Keratinocyte (primary cell): ENCODE measurements at regions not wholly inside any gene's neighbourhood (a gene's known extent, or its start where the extent isn't known, plus 50 kb on each side); places are given as distances from the start of the nearest gene placed in this dataset.

Source experiments
- DNase-seq: peaks from one replicate; pipeline ENCODE4 v3.0.0-alpha.2; 2011; ENCODE audit warnings: low read depth, missing footprints, low spot score
- FAIRE-seq: peaks from 2 replicates; lab custom pipeline; 2011; peaks lifted over from hg19 to GRCh38; lab: Jason Lieb, UNC
- H2AFZ ChIP-seq: 2 replicates; pipeline ENCODE4 v1.6.0; 2012; ENCODE audit warnings: low read length, control low read depth, inconsistent platforms; ENCODE audit not compliant: control insufficient read depth
- H3K27ac ChIP-seq: 2 replicates; pipeline ENCODE4 v1.5.1; 2011; ENCODE audit warnings: low read length; ENCODE audit not compliant: control insufficient read depth, insufficient read depth
- H3K27me3 ChIP-seq: 3 replicates; pipeline ENCODE4 v1.6.0; 2011; ENCODE audit warnings: low read length; ENCODE audit not compliant: control insufficient read depth, insufficient read depth; ENCODE audit errors: extremely low read depth
- H3K36me3 ChIP-seq, 2 experiments: 2 replicates in 1 of 2; 3 replicates in 1 of 2; pipeline ENCODE4 v1.5.1; 2011; ENCODE audit warnings: low read length in 2 of 2, mild to moderate bottlenecking in 1 of 2; ENCODE audit not compliant: control insufficient read depth in 2 of 2, insufficient read depth in 2 of 2; ENCODE audit errors: extremely low read depth in 1 of 2
- H3K4me1 ChIP-seq: 3 replicates; pipeline ENCODE4 v1.5.1; 2011; ENCODE audit warnings: low read length; ENCODE audit not compliant: control insufficient read depth, insufficient read depth; ENCODE audit errors: extremely low read depth
- H3K4me2 ChIP-seq: 3 replicates; pipeline ENCODE4 v1.6.0; 2011; ENCODE audit warnings: low read depth, low read length; ENCODE audit not compliant: control insufficient read depth, insufficient read depth; ENCODE audit errors: extremely low read depth
- H3K4me3 ChIP-seq, 3 experiments: fragments of 200-600 bp in 1 of 3; sonication (generic) in 1 of 3; 2 replicates in 2 of 3; 3 replicates in 1 of 3; pipeline ENCODE4 v1.5.1; 2011 to 2016; ENCODE audit warnings: low read length in 3 of 3, mild to moderate bottlenecking in 3 of 3, control low read depth in 2 of 3, inconsistent platforms in 1 of 3, low read depth in 1 of 3, mixed read lengths in 1 of 3, mixed run types in 1 of 3, moderate library complexity in 1 of 3; ENCODE audit not compliant: control insufficient read depth in 2 of 3, insufficient read depth in 2 of 3; ENCODE audit errors: extremely low read depth in 1 of 3
- H3K79me2 ChIP-seq: 2 replicates; pipeline ENCODE4 v1.6.0; 2012; ENCODE audit warnings: low read length; ENCODE audit not compliant: control insufficient read depth, insufficient read depth
- H3K9ac ChIP-seq: 3 replicates; pipeline ENCODE4 v1.6.0; 2011; ENCODE audit warnings: low read length; ENCODE audit not compliant: control insufficient read depth, insufficient read depth; ENCODE audit errors: extremely low read depth
- H3K9me1 ChIP-seq: 3 replicates; pipeline ENCODE4 v1.6.0; 2011; ENCODE audit warnings: low read length; ENCODE audit not compliant: control insufficient read depth, insufficient read depth; ENCODE audit errors: extremely low read depth
- H3K9me3 ChIP-seq: 2 replicates; pipeline ENCODE4 v1.5.1; 2012; ENCODE audit warnings: low read depth, low read length; ENCODE audit not compliant: control insufficient read depth
- H4K20me1 ChIP-seq: 3 replicates; pipeline ENCODE4 v1.6.0; 2011; ENCODE audit warnings: low read length; ENCODE audit not compliant: control insufficient read depth, insufficient read depth; ENCODE audit errors: extremely low read depth
- CTCF ChIP-seq, 3 experiments: IDR thresholded peaks in 1 of 3; conservative IDR thresholded peaks in 1 of 3; optimal IDR thresholded peaks in 1 of 3; 2 replicates in 2 of 3; 3 replicates in 1 of 3; pipeline versions ENCODE3 to v1.5.1; 2011; ENCODE audit warnings: low read length in 3 of 3, mild to moderate bottlenecking in 3 of 3, moderate library complexity in 2 of 3, control low read depth in 1 of 3, inconsistent platforms in 1 of 3; ENCODE audit not compliant: insufficient read depth in 2 of 3; ENCODE audit errors: extremely low read depth in 1 of 3
- EZH2 ChIP-seq: IDR thresholded peaks from one replicate; pipeline ENCODE4 v1.6.1; 2012; ENCODE audit warnings: inconsistent platforms, mild to moderate bottlenecking, low read length, moderate library complexity
- dilution Hi-C: fragments of 300-500 bp; cut with MboI; formaldehyde crosslinking; loops from one replicate; pipeline ENCODE4 v1.7.0; 2020; ENCODE audit warnings: low sequenced_read_pairs; ENCODE audit not compliant: extremely low pct_ligation_motif_present

DNA sequence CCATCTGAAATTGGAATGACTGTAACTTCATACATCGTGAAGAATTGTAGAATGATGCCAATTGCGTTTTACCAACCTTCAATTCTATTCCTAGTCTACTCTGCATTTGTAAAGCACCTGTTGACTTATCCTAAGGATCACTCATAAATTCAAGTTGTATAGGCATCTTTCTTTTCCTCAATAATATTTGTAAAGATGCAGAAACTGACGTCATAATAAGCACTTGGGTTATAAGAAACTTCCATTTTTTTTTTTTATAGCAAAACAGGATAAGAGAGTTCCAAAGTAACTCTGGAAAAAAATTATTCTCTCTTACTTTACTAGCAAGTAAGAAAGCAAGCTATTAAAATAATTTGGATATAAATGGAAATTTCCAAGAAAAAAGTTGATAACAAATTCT is 1377.4 kb upstream of the ACVR2A start:
- FAIRE-seq: no peak
- dilution Hi-C loops: no loop called here

GRCh38 chr2:146465460-146465859 is 1379.4 kb upstream of the ACVR2A start:
- H3K9me1 ChIP-seq: no peaks in the 10 kb centered on the region
- no peak overlapping the region for H3K4me3 ChIP-seq
- H3K4me2 ChIP-seq: no peak overlapping the region
- no peaks in the 10 kb centered on the region for H3K27me3 ChIP-seq
- TF ChIP-seq EZH2 (no peak), CTCF (optimal IDR thresholded peaks at IDR 0.05 in 1 of 3, IDR thresholded peaks at IDR 0.05 in 1 of 3, conservative IDR thresholded peaks at IDR 0.05 in 1 of 3; ENCODE audit: extremely low read depth in 1 of 3, insufficient read depth in 2 of 3, low read length in 3 of 3) (no peak)
- H3K27ac ChIP-seq: no peak overlapping the region
- DNase-seq (no peak), FAIRE-seq (no peak)
- dilution Hi-C loops: no loop called here
- H3K79me2 ChIP-seq: no peaks in the 10 kb centered on the region
- H2AFZ ChIP-seq: no peak overlapping the region
- H3K9ac ChIP-seq: no peak overlapping the region
- no peaks in the 10 kb centered on the region for H3K36me3 ChIP-seq
- H3K4me1 ChIP-seq: no peaks in the 10 kb centered on the region
- no peaks in the 10 kb centered on the region for H3K9me3 ChIP-seq
- H4K20me1 ChIP-seq: no peaks in the 10 kb centered on the region

More for the DNA sequence above, 1377.4 kb upstream of the ACVR2A start:
- Histone ChIP-seq H3K9me3 (no peaks in the 10 kb centered on the region), H3K9ac (no peak overlapping the region), H3K9me1 (no peaks in the 10 kb centered on the region), H3K4me1 (no peaks in the 10 kb centered on the region), H3K4me3 (no peak overlapping the region), H3K27ac (no peak overlapping the region), H3K79me2 (no peaks in the 10 kb centered on the region), H4K20me1 (no peaks in the 10 kb centered on the region), H3K27me3 (no peaks in the 10 kb centered on the region), H2AFZ (no peak overlapping the region), H3K4me2 (no peak overlapping the region), H3K36me3 (no peaks in the 10 kb centered on the region)
- DNase-seq: no peak
- TF ChIP-seq EZH2: no peak
- TF ChIP-seq CTCF (optimal IDR thresholded peaks at IDR 0.05 in 1 of 3, IDR thresholded peaks at IDR 0.05 in 1 of 3, conservative IDR thresholded peaks at IDR 0.05 in 1 of 3; ENCODE audit: extremely low read depth in 1 of 3, insufficient read depth in 2 of 3, low read length in 3 of 3): no peak
